C4-2B (cell line): ENCODE measurements at regions not wholly inside any gene's neighbourhood (a gene's known extent, or its start where the extent isn't known, plus 50 kb on each side); places are given as distances from the start of the nearest gene placed in this dataset.

Experiments used
- ZFX ChIP-seq: fragments of 450-650 bp; IDR thresholded peaks from 2 replicates; pipeline ENCODE4 v1.6.1; 2017
- TF ChIP-seq, protein P1 (sequence below): fragments of 450-650 bp; conservative IDR thresholded peaks from 2 replicates; pipeline ENCODE4 v1.5.1; 2017; ENCODE audit warnings: mild to moderate bottlenecking

- TF ChIP-seq, protein P1, sequence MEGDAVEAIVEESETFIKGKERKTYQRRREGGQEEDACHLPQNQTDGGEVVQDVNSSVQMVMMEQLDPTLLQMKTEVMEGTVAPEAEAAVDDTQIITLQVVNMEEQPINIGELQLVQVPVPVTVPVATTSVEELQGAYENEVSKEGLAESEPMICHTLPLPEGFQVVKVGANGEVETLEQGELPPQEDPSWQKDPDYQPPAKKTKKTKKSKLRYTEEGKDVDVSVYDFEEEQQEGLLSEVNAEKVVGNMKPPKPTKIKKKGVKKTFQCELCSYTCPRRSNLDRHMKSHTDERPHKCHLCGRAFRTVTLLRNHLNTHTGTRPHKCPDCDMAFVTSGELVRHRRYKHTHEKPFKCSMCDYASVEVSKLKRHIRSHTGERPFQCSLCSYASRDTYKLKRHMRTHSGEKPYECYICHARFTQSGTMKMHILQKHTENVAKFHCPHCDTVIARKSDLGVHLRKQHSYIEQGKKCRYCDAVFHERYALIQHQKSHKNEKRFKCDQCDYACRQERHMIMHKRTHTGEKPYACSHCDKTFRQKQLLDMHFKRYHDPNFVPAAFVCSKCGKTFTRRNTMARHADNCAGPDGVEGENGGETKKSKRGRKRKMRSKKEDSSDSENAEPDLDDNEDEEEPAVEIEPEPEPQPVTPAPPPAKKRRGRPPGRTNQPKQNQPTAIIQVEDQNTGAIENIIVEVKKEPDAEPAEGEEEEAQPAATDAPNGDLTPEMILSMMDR = no peak
- TF ChIP-seq ZFX = no peak
These were observed 266.1 kb upstream of the KLF6 start for GRCh38 chr10:4051011-4051640.
